Stimulated activated effector memory CD8-positive, alpha-beta T cell treated with anti-CD3 and anti-CD28 coated beads, Interleukin-12 subunit alpha, Interleukin-12 subunit beta, amount 100 ng/mL, for 72 hours (primary cell): ENCODE measurements at regions not wholly inside any gene's neighbourhood (a gene's known extent, or its start where the extent isn't known, plus 50 kb on each side); places are given as distances from the start of the nearest gene placed in this dataset.

Source experiments
- ATAC-seq: fragments of 150-1000 bp; cut with Tn5 transposase; 2 replicates; pipeline ENCODE4 v1.10.0; 2021
- DNase-seq, 2 donors: peaks; one replicate each; pipeline ENCODE4 v3.0.0; 2021 to 2022; ENCODE audit warnings: low spot score in 2 of 2
- H3K27ac Mint-ChIP-seq: one replicate; pipeline ENCODE4 v1.8.0; 2022; ENCODE audit warnings: mild to moderate bottlenecking, mixed read lengths
- H3K36me3 Mint-ChIP-seq: one replicate; pipeline ENCODE4 v1.8.0; 2022; ENCODE audit warnings: mild to moderate bottlenecking, mixed read lengths
- H3K4me1 Mint-ChIP-seq: one replicate; pipeline ENCODE4 v1.8.0; 2022; ENCODE audit warnings: mixed read lengths
- H3K4me3 Mint-ChIP-seq: one replicate; pipeline ENCODE4 v1.8.0; 2022; ENCODE audit warnings: mild to moderate bottlenecking, mixed read lengths
- H3K9me3 Mint-ChIP-seq: one replicate; pipeline ENCODE4 v1.8.0; 2022; ENCODE audit warnings: mixed read lengths

DNA sequence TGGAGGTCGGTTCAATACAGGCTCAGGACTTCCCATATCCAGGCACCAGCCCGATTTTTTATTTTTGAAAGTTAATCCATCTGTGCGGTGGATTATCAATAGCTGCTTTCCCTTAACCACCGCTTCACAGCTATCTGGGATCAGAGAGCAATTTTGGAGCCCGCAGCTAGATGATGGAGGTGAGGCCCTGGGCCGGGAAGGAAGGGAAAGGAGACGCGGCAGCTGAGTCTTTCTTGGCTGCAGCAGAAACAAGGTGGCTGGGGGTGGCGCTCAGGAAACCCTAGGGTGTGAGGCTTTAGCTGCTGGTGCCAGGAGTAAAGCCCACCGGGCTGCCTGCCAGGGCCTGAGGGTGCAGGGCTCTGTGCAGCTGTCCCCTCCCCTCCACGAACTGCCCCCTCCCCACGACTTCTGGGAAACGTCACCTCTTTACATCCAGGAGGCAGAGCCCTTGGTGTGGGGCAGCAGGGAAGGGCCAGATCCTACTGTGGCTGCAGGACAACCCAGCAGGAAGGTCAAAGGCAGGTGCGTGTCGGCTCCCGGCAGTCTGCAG lies 307.0 kb downstream of the ZNF536 start:
- no peaks in the 10 kb centered on the region for H3K4me1 Mint-ChIP-seq
- ATAC-seq = no peak
- H3K36me3 Mint-ChIP-seq = no peaks in the 10 kb centered on the region
- H3K4me3 Mint-ChIP-seq = no peak overlapping the region
- H3K27ac Mint-ChIP-seq = no peak overlapping the region
- DNase-seq = no peak
- no peaks in the 10 kb centered on the region for H3K9me3 Mint-ChIP-seq

DNA sequence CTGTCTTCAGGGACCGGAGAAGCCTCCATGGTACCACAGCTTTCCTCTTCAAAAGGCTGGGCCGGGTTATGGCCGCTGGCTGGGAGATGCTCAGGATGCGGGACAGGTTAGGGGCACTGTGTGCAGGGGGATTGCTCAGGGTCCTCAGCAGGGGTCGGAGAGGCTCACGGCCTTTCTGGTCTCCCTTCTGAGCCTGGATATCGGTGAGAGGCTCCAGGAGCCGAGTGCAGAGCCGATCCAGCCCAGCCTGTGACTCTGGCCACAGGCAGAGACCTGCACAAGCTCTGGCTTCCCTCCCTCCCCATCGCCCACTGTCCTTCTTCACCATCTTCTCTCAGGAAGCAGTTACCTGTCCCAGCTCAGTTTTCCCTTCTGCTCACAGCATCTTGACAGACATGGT lies 306.0 kb downstream of the ZNF536 start:
- no peaks in the 10 kb centered on the region for H3K4me1 Mint-ChIP-seq
- ATAC-seq = no peak

DNA sequence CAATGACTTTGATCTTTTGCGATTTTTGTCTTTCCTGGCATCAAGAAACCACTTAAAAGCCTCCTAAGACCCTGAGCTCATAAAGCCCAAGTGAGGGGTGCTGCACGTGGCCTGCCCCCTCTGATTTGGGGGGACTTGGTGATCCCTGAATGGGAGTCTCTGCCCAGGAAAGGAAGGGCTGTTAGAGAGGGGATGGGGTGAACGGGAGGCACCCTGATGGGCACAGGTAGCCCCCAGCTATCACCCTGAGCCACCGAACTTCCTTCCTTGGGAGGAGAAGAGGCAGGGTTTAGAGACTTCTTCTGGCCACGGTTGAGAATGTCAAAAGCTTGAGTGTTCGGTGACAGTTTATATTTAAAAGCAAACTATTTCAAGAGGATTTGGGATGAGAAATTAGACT lies 305.5 kb downstream of the ZNF536 start:
- ATAC-seq = no peak
- Mint-ChIP-seq H3K27ac (no peak overlapping the region), H3K4me1 (no peaks in the 10 kb centered on the region), H3K4me3 (no peak overlapping the region), H3K36me3 (no peaks in the 10 kb centered on the region), H3K9me3 (no peaks in the 10 kb centered on the region)
- DNase-seq = no peak

More for the DNA sequence above, 306.0 kb downstream of the ZNF536 start:
- Mint-ChIP-seq H3K27ac (no peak overlapping the region), H3K9me3 (no peaks in the 10 kb centered on the region), H3K4me3 (no peak overlapping the region), H3K36me3 (no peaks in the 10 kb centered on the region)
- no peak for DNase-seq

DNA sequence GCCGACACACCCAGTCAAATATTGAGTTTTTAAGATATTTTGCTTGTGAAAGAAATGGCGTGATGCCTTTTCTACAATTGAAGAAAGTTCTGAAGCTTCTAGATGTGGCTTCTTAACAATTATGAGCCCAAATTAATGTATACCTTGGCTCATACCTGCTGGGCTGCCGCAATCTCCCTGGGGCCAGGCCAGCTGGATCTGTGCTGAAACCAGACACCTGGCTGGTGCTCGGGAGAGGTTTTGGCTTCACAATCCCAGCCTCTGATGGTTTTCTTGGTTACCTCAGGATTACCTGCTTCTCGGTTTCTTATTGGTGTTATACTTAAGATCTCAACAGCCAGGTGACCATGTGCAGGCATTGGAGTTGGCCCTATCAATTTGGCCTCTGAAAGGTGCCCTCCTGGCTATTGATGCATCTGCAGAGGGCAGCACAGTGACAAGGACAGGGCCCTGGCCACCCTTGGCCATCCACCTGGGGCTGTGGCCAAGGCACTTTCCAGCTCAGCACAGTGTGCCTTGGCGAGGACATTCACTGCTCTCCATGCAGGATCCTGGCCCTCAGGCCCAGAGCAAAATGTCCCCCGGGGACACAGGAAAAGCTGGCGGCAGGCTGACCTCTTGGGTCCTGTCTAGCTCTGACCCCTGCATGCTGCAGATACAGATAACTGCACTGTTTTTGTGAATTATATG lies 305.0 kb downstream of the ZNF536 start:
- ATAC-seq = no peak
- no peak overlapping the region for H3K4me3 Mint-ChIP-seq

DNA sequence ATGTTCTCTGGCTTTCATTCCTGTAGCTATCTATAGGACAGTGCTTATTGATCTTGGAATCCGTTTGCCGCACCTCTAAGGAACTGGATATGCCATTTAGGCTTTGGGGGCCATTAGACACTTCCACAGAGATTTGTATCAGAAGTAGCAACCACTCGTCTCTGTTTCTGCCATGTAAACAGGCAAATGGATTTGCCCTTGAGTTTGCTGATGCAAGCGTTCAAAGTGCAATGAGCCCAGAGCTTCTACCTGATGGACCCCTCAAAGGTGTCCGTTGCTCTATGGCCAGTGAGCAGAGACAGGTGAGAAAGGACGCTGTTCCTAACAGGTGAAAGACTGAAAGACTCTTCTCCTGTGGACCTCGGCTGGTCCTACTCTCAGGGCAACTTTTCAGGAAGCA lies 302.9 kb downstream of the ZNF536 start:
- DNase-seq (no peak), ATAC-seq (no peak)
- Mint-ChIP-seq H3K27ac (no peak overlapping the region), H3K36me3 (no peaks in the 10 kb centered on the region), H3K4me3 (no peak overlapping the region), H3K9me3 (no peaks in the 10 kb centered on the region), H3K4me1 (no peaks in the 10 kb centered on the region)

More for the DNA sequence above, 305.0 kb downstream of the ZNF536 start:
- Mint-ChIP-seq H3K9me3 (no peaks in the 10 kb centered on the region), H3K4me1 (no peaks in the 10 kb centered on the region), H3K27ac (no peak overlapping the region), H3K36me3 (no peaks in the 10 kb centered on the region)
- no peak for DNase-seq

DNA sequence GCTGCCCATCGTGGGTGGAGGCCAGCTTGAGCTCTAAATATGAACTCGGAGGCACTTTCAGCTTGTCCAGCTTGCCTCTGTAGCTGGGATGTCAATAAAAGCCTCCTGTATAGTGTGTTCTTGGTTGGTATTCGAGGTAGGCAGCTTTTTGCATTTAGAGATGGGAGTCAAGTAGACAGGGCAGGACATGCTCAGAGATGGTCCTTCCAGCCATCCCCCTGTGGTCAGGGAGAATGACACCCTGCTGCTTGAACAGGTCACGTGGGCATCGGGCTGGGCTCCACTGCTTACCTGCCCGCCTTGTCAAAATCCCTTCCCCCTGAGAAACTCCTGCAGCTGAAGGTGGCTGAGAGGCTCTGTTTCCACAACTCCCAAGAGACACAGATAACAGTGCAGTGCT lies 302.5 kb downstream of the ZNF536 start:
- Mint-ChIP-seq H3K27ac (no peak overlapping the region), H3K36me3 (no peaks in the 10 kb centered on the region), H3K4me3 (no peak overlapping the region), H3K4me1 (no peaks in the 10 kb centered on the region), H3K9me3 (no peaks in the 10 kb centered on the region)
- no peak for DNase-seq
- no peak for ATAC-seq

DNA sequence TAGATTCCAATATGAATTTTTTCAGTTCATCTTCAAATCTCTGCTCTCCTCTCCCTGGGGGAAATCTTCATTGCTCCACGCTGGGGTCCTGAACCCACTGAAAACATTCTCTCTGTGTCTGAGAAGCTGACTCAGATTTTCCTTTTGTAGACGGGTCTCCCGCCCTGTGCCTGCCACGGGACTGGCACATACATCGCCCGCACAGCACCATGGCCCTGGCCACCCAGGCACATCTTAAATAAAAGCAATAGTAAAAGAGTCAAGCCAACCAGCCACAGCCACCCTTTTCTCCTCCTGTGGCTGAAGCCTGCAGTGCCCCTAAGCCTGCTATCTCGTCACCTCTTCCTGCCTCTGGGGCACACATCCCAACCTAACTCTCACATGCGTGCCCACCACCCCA lies 301.2 kb downstream of the ZNF536 start:
- Mint-ChIP-seq H3K36me3 (no peaks in the 10 kb centered on the region), H3K9me3 (no peaks in the 10 kb centered on the region), H3K4me1 (no peaks in the 10 kb centered on the region), H3K4me3 (no peak overlapping the region), H3K27ac (no peak overlapping the region)
- DNase-seq = no peak
- no peak for ATAC-seq

DNA sequence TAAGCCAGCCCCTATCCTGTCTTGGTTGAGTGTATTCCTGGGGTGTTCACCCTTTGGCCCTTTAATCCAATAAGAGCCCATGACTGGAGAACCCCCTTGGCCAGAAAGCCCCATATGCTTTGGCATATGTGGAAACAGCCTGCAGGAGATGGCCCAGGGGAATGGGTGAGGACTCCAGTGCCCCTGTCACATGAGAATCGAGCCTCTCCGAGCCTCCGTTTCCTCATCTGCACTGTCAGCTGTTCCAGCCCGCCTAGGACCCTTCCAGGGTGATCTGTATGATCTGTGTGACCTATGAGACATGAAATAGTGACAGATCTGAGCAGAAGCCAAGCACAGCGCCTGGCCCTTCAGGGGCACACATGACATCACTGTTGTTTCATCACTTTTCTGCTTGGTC lies 300.7 kb downstream of the ZNF536 start:
- no peak overlapping the region for H3K4me3 Mint-ChIP-seq
- no peak for ATAC-seq
- DNase-seq = no peak
- no peaks in the 10 kb centered on the region for H3K4me1 Mint-ChIP-seq
- no peaks in the 10 kb centered on the region for H3K9me3 Mint-ChIP-seq
- no peak overlapping the region for H3K27ac Mint-ChIP-seq
- no peaks in the 10 kb centered on the region for H3K36me3 Mint-ChIP-seq

DNA sequence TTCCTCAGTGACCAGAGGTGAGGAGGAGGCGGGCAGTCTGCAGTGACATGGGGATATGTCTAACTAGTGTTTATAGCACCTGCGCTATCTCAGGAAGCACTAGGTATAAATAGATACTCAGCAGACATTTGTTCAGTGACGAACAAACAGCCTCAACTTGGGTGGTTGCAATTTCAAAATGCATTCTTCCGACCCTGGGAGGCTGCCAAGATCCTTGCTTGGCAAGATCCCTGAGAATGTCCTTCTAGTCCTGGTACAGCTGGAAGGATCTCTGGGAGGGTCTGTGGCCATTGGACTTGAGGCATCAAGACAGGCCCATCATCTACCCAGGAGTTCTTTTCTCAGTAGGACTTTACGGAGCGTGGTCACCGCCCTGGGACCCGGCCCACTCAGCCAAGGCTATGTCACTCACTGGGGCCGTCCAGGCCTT lies 299.5 kb downstream of the ZNF536 start:
- DNase-seq (no peak), ATAC-seq (no peak)
- Mint-ChIP-seq H3K4me3 (no peak overlapping the region), H3K27ac (no peak overlapping the region), H3K9me3 (no peaks in the 10 kb centered on the region), H3K4me1 (no peaks in the 10 kb centered on the region), H3K36me3 (no peaks in the 10 kb centered on the region)

DNA sequence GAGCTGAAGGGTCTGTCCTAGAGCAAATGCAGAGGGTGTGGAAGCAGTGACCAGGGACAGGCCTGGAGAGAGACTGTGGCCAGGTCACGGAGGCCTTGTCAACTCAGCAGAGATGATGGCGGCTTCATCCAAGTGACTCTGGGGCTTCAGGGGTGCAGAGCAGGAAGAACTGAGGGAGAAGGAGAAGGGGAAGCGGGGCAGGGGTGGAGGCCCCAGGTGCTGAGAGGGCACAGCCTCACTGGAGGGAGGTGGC lies 299.1 kb downstream of the ZNF536 start:
- Mint-ChIP-seq H3K4me1 (no peaks in the 10 kb centered on the region), H3K36me3 (no peaks in the 10 kb centered on the region), H3K27ac (no peak overlapping the region), H3K9me3 (no peaks in the 10 kb centered on the region), H3K4me3 (no peak overlapping the region)
- ATAC-seq (no peak), DNase-seq (no peak)

DNA sequence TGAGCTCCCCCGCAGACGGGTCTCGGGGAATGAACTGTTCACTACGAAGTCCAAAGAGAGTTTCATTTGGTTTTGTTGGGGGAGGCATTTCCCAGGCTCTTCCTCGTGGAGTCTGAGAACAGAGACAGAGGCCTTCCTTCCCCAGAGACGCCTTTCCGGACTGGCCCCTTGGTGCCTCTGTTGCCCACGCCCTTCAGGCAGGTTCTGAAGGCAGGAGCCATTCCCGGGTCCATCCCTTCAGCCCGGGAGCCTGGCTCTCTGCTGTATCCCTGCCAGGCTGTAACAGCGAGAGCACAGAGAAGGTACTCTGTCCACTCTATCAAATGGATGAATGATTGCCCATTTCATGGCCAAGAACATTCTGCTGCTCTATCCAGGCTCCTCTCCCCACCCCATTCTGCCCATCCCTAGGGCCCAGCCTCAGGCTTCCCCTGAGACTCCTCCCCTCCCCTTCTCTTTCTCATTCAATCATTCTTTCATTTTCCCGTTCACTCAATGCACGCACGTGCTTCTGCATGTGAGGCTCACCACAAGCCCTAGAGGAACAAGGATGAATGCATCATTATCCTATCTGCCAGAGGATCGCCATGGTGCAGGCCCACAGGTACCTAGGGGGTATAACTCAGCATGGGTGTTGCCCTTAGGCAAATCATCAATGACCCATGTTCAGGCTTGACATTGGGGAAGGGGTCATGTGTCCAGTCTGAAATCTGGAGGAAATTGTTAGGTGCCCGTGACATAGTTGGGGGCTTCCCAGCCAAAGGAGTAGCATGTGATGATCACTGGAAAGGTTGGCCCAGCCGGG lies 298.6 kb downstream of the ZNF536 start:
- ATAC-seq (no peak), DNase-seq (no peak)
- no peaks in the 10 kb centered on the region for H3K9me3 Mint-ChIP-seq
- no peak overlapping the region for H3K27ac Mint-ChIP-seq
- H3K4me3 Mint-ChIP-seq = no peak overlapping the region
- H3K36me3 Mint-ChIP-seq = no peaks in the 10 kb centered on the region
- H3K4me1 Mint-ChIP-seq = no peaks in the 10 kb centered on the region

DNA sequence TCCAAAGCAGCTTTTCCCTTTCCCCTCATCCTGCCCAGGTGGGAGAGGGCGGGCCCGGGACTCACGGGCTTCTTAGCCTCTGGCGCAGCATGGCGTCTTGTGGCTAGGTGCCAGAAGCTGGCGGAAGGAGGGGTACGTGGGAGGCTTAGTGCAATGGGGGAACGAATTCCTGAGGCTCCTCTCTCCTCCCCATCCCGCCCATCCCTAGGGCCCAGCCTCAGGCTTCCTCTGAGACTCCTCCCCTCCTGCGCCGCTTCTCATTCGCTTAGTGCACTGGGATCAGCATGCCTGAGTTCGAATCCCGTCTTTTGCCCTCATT lies 297.8 kb downstream of the ZNF536 start:
- ATAC-seq (no peak), DNase-seq (no peak)
- H3K27ac Mint-ChIP-seq = no peak overlapping the region
- no peaks in the 10 kb centered on the region for H3K9me3 Mint-ChIP-seq
- no peaks in the 10 kb centered on the region for H3K36me3 Mint-ChIP-seq
- no peak overlapping the region for H3K4me3 Mint-ChIP-seq
- H3K4me1 Mint-ChIP-seq = no peaks in the 10 kb centered on the region

DNA sequence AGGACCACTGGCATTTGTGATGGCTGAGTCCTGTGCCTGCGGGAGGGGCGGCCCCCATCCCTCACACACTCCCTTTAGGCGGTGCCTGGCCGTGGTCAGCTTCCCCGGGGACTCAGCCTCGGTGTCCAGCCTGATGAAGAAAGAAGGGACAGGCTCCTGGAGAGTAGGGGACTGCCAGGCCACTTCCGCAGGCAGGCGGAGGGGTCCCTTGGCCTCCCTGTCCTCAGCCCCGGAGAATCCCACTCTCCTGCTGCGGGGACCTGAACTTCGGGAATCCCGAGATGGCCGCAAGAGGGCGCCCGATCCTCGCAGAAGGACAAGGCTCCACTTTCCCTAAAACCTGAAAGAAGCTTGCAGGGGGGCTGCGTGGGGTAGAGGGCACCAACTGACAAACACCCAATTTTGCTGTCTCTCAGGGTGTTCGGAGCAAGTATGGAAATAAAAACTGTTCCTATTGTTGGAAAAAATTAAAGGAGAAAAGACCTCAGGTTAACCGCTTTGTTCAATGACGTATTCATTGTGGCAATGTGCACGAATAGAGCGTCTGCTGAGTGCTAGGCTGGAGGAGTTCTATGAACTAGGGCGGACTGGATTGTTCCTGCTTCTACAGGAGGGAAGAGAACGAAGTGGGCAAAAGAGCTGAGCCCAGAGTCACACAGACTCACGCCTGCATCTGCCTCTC lies 297.3 kb downstream of the ZNF536 start:
- DNase-seq (peak; percentile 27 to 66), ATAC-seq (no peak)
- Mint-ChIP-seq H3K36me3 (no peaks in the 10 kb centered on the region), H3K9me3 (no peaks in the 10 kb centered on the region), H3K27ac (no peak overlapping the region), H3K4me3 (no peak overlapping the region), H3K4me1 (no peaks in the 10 kb centered on the region)

DNA sequence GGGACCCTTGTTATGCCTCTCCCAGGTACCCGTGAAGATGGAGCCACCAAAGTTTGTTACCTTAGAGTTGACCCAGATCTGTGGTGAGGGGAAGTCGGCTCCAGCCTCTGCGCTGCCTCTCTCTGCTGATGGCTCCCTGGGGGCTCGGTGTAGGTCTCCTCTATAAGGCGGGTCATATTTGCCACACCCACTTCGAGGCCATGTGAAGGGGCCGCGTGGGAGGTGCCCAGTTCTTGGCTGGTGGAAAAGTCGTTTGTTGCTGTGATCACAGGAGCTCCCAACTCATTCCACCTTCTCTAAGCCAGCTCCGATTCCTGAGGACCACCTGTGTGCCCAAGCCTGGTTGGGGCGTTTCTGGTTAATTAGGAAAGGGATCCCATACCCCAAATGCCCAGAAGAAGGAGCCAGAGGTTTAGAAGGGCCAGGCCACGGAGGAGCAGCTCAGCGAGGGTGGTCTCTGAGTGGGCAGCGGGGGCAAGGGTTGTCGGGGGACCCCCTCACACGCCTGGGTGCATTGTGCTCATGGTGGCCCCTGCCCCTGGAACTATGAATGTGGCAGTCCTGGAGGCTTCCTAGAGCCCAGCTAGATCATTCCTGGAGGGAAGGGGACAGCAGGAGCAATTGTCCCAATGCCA lies 296.5 kb downstream of the ZNF536 start:
- no peak overlapping the region for H3K4me3 Mint-ChIP-seq
- H3K9me3 Mint-ChIP-seq = no peaks in the 10 kb centered on the region
- no peaks in the 10 kb centered on the region for H3K36me3 Mint-ChIP-seq
- ATAC-seq (no peak), DNase-seq (no peak)
- no peaks in the 10 kb centered on the region for H3K4me1 Mint-ChIP-seq
- H3K27ac Mint-ChIP-seq = no peak overlapping the region

DNA sequence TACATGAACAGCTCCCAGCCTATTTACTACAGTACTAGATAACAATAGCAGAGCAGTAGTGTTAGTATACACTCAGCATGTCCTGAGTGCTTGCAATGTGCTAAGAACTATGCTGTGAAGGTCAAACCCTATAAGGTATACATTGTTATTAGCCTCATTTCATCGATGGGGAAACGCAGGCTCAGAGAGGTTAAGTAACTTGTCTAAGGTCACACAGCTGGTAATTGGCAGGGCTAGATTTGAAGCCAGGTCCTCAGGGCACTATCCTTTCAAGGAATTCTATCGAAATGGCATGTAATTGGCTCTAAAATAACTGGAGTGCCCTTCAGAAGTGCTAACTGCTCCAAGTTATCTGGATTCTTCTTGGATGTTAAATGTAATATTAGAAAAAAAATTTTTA lies 295.6 kb downstream of the ZNF536 start:
- Mint-ChIP-seq H3K36me3 (no peaks in the 10 kb centered on the region), H3K27ac (no peak overlapping the region), H3K9me3 (no peaks in the 10 kb centered on the region), H3K4me3 (no peak overlapping the region), H3K4me1 (no peaks in the 10 kb centered on the region)
- ATAC-seq = no peak
- DNase-seq = no peak
